ENCODE measurements at regions not wholly inside any gene's neighbourhood (a gene's known extent, or its start where the extent isn't known, plus 50 kb on each side); places are given as distances from the start of the nearest gene placed in this dataset.

DNA sequence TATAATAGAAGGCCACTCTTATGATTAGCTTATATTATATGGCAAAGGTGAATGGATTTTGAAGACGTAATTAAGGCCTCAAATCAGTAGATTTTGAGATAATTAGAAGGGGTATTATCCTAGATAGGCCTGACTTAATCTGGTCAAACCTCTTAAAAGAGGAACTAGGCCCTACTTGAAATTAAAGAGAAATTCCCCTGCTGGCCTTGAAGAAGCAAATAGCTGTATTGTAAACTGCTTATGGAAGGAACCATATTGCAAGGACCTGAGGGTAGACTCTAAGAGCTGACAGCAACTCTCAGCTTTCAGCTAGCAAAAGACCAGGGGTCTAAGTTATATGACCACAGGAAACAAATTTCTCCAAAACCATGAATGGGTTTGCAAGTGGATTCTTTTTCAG is 219.0 kb upstream of the ONECUT1 start:
- TF ChIP-seq, protein P1, sequence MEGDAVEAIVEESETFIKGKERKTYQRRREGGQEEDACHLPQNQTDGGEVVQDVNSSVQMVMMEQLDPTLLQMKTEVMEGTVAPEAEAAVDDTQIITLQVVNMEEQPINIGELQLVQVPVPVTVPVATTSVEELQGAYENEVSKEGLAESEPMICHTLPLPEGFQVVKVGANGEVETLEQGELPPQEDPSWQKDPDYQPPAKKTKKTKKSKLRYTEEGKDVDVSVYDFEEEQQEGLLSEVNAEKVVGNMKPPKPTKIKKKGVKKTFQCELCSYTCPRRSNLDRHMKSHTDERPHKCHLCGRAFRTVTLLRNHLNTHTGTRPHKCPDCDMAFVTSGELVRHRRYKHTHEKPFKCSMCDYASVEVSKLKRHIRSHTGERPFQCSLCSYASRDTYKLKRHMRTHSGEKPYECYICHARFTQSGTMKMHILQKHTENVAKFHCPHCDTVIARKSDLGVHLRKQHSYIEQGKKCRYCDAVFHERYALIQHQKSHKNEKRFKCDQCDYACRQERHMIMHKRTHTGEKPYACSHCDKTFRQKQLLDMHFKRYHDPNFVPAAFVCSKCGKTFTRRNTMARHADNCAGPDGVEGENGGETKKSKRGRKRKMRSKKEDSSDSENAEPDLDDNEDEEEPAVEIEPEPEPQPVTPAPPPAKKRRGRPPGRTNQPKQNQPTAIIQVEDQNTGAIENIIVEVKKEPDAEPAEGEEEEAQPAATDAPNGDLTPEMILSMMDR (IDR thresholded peaks at IDR 0.05; ENCODE audit: low read length, missing control alignments) = no peak
- DNase-seq (ENCODE audit: low read depth) = no peak

GRCh38 chr15:53000409-53000808 is 210.3 kb upstream of the ONECUT1 start:
- DNase-seq (ENCODE audit: low read depth) = no peak
- H3K4me3 ChIP-seq (replicated peaks; ENCODE audit: low read depth, low read length) = no peak overlapping the region
- TF ChIP-seq, protein P1 (IDR thresholded peaks at IDR 0.05; ENCODE audit: low read length, missing control alignments) = no peak

More for the DNA sequence above, 219.0 kb upstream of the ONECUT1 start:
- H3K4me3 ChIP-seq (replicated peaks; ENCODE audit: low read depth, low read length) = no peak overlapping the region

DNA sequence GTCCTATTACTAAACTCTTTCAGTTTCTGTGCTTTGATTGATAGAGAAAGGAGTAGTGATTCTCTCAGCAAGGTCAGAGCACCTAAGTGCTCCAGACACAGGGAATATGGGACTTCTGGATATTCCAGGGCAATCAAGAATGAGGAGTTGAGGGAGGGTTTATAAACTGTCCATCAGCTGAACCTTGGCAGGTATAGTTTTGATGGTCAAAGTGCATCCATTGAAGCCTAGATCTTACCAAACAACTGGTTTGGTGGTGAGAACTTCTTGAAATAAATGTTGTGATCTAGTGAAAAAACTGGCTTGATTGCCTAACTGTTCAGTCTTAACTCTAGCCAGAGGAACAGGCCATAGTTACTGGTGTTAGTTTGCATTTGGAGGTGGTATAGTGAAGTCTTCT is 207.0 kb upstream of the ONECUT1 start:
- TF ChIP-seq, protein P1 (IDR thresholded peaks at IDR 0.05; ENCODE audit: low read length, missing control alignments) = no peak
- no peak for DNase-seq (ENCODE audit: low read depth)
- no peak overlapping the region for H3K4me3 ChIP-seq (replicated peaks; ENCODE audit: low read depth, low read length)

GRCh38 chr15:52994290-52994689 is 204.2 kb upstream of the ONECUT1 start:
- TF ChIP-seq, protein P1 (IDR thresholded peaks at IDR 0.05; ENCODE audit: low read length, missing control alignments) = no peak
- DNase-seq (ENCODE audit: low read depth) = no peak
- H3K4me3 ChIP-seq (replicated peaks; ENCODE audit: low read depth, low read length) = no peak overlapping the region

- DNase-seq (ENCODE audit: low read depth) = no peak
- H3K4me3 ChIP-seq (replicated peaks; ENCODE audit: low read depth, low read length) = no peak overlapping the region
- TF ChIP-seq, protein P1 (IDR thresholded peaks at IDR 0.05; ENCODE audit: low read length, missing control alignments) = no peak
Measured at GRCh38 chr15:52984507-52984906, 194.4 kb upstream of the ONECUT1 start.

DNA sequence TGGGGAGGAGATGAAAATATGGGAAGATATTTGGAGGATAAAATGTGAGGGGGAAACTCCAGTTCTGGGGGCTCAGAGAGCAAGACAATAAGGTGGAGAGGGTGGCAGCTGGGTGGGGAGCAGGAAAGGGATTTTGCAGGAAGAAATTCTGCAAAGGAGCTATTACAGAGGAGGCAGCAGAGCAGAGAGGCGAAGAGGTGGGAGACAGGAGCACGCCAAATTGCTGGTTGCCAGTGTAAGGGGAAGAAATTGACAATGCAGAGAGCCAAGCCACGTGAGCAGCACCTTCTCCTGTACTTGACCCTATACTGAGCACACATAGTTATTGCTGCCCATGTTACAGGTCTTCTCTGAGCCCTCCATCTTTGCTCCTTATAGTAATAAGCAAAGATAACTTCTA is 190.3 kb upstream of the ONECUT1 start:
- TF ChIP-seq, protein P1 (IDR thresholded peaks at IDR 0.05; ENCODE audit: low read length, missing control alignments) = no peak
- DNase-seq (ENCODE audit: low read depth) = no peak
- H3K4me3 ChIP-seq (replicated peaks; ENCODE audit: low read depth, low read length) = no peak overlapping the region

- TF ChIP-seq, protein P1 (IDR thresholded peaks at IDR 0.05; ENCODE audit: low read length, missing control alignments) = no peak
- H3K4me3 ChIP-seq (replicated peaks; ENCODE audit: low read depth, low read length) = no peak overlapping the region
- no peak for DNase-seq (ENCODE audit: low read depth)
Measured at GRCh38 chr15:52976516-52977075, 186.5 kb upstream of the ONECUT1 start.

Data from fibroblast of pulmonary artery (primary cell).